ENCODE measurements at regions not wholly inside any gene's neighbourhood (a gene's known extent, or its start where the extent isn't known, plus 50 kb on each side); places are given as distances from the start of the nearest gene placed in this dataset.
A peak's percentile ranks its signal among the peaks of the same experiment; 100 is the strongest.

GRCh38 chr3:72130565-72130964, 345.6 kb upstream of the PROK2 start:
- H3K4me1 ChIP-seq, result peaks cover 0 to 41% (median 25%) of the 10 kb centered on the region in 4 donors
- DNase-seq, result no peak
- TF ChIP-seq CTCF (IDR thresholded peaks at IDR 0.05), result no peak
- H3K27me3 ChIP-seq, result no peaks in the 10 kb centered on the region
- no peaks in the 10 kb centered on the region for H3K36me3 ChIP-seq
- intact Hi-C loops (cut with DNase I; ENCODE audit: low total_unique reads), result no loop called here
- no peaks in the 10 kb centered on the region for H3K9me3 ChIP-seq
- H3K27ac ChIP-seq, result peak overlapping the region in 1 of 2 donors; percentile 69
- no peak overlapping the region for H3K4me3 ChIP-seq

DNA sequence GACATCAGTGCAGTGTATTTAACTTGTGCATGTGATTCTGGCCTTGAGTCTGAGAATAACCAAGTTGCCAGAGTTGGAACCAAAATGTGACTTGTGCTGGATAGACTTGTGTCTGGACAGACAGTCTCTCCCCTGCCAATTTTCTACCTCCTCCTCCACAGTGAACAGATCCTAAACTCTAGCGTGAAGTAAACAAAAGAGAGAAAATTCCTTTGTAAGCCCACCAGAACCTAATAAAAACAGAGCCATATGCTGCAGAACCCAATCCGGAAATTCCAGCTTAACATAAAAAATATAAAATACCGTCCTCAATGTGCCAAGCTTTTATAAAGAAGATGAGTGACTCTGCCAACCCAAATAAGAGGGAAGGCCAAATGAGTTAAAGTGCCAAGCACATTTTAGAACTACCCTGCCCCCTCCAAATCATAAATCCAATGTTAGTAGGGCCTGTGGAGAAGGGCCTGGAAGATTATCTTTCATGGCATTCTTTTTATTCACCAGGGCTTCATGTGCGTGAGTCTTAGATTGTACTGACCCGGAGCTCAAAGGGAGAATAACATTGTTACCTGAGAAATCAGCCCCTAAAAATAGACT, 344.6 kb upstream of the PROK2 start:
- Histone ChIP-seq H3K36me3 (no peaks in the 10 kb centered on the region), H3K4me3 (no peak overlapping the region), H3K9me3 (no peaks in the 10 kb centered on the region), H3K4me1 (peaks cover 0 to 51% (median 31%) of the 10 kb centered on the region in 4 donors), H3K27me3 (no peaks in the 10 kb centered on the region), H3K27ac (peak overlapping the region; percentile 69 to 84)
- no peak for TF ChIP-seq CTCF (IDR thresholded peaks at IDR 0.05)
- intact Hi-C loops (cut with DNase I; ENCODE audit: low total_unique reads), result no loop called here
- DNase-seq, result no peak

DNA sequence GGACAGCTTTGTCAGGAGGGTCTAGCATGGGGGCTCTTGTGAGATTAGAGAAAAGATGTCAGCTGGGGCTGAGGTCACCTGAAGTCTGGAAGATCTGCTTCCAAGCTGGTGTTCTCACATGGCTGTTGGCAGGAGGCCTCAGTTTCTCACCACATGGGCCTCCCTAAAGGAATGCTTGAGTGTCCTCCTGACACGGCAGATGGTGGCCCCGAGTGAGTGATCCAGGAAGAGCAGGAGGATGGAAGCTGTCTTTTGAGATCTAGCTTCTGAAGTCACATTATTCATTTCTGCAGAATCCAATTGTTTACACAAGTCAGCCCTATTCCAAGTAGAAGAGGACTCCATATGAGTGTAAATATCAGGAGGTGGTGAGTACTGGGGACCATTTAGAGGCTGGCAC, 344.0 kb upstream of the PROK2 start:
- no peak for TF ChIP-seq CTCF (IDR thresholded peaks at IDR 0.05)
- H3K4me3 ChIP-seq, result no peak overlapping the region
- H3K4me1 ChIP-seq, result peaks cover 0 to 56% (median 36%) of the 10 kb centered on the region in 4 donors
- peak overlapping the region; percentile 69 to 84 for H3K27ac ChIP-seq
- no peaks in the 10 kb centered on the region for H3K9me3 ChIP-seq
- H3K27me3 ChIP-seq, result no peaks in the 10 kb centered on the region
- intact Hi-C loops (cut with DNase I; ENCODE audit: low total_unique reads), result no loop called here
- DNase-seq, result no peak
- no peaks in the 10 kb centered on the region for H3K36me3 ChIP-seq

DNA sequence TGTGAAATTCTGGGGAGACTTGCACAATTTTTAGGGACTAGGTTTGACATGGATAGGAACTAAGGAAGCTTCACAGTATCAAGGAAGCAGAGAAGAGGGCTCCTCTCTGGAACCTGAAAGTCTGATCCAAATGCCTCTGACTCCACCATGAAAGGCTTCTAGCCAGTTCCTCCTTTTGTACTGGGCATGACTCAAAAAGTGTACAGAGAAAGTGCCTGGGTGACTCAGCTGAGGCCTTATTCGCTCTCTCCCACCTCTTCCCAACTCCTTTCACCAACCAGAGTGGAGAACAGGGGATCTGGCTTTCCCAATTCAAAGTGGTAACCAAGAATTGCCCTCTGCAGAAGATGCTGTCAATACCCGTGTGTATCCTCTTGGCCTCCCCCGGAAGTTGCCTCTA, 342.9 kb upstream of the PROK2 start:
- no peaks in the 10 kb centered on the region for H3K36me3 ChIP-seq
- no peaks in the 10 kb centered on the region for H3K27me3 ChIP-seq
- no peak overlapping the region for H3K4me3 ChIP-seq
- intact Hi-C loops (cut with DNase I; ENCODE audit: low total_unique reads), result no loop called here
- no peaks in the 10 kb centered on the region for H3K9me3 ChIP-seq
- H3K27ac ChIP-seq, result peak overlapping the region; percentile 69 to 84
- DNase-seq, result no peak
- peaks cover 0 to 62% (median 41%) of the 10 kb centered on the region in 4 donors for H3K4me1 ChIP-seq
- no peak for TF ChIP-seq CTCF (IDR thresholded peaks at IDR 0.05)

DNA sequence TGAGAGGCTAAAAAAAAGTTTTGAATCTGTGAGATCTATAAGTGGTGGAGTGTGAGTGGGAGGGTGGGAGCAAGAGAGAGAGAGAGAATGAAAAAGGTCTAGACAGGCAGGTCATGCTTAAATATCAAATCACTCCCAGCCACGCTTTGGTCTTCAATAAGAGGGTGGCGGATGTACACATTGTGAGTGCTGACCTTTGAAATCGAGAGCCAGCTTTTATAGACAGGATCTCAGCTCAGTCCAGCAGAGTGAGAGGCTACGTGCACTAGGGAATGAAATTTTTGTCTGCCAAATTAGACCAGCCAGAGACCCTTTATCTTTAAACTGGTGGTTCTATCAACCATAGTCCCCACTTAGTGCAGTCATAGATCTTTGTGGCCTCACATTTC, 342.3 kb upstream of the PROK2 start:
- Histone ChIP-seq H3K9me3 (no peaks in the 10 kb centered on the region), H3K4me1 (peaks cover 0 to 62% (median 41%) of the 10 kb centered on the region in 4 donors), H3K36me3 (no peaks in the 10 kb centered on the region), H3K27ac (peak overlapping the region in 1 of 2 donors; percentile 69), H3K4me3 (no peak overlapping the region), H3K27me3 (no peaks in the 10 kb centered on the region)
- no peak for TF ChIP-seq CTCF (IDR thresholded peaks at IDR 0.05)
- DNase-seq, result no peak
- intact Hi-C loops (cut with DNase I; ENCODE audit: low total_unique reads), result no loop called here

All from tibial artery (tissue), 4 donors.